ENCODE measurements at regions not wholly inside any gene's neighbourhood (a gene's known extent, or its start where the extent isn't known, plus 50 kb on each side); places are given as distances from the start of the nearest gene placed in this dataset.

DNA sequence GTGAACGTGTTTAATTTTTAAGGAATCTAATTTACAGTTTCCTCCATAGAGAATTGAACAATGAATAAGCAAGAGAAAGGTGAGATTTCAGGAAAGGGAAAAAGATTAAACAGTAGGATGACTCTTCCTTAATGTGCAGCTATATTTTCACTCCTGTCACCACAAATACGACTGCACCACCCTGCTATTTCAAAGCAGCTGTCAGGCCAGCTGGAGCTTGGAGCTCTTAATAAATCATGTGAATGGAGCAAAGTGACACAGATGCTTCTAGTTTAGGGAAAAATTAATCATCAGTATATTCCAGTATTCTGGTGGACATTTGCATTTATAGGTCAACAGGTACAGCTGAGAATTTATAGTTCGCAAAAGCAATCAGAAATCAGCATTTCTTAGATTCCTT is 56.5 kb upstream of the PKIB start:
- H3K79me2 ChIP-seq (ENCODE audit: control insufficient read depth, insufficient read depth, low read length) = no peaks in the 10 kb centered on the region
- no peaks in the 10 kb centered on the region for H3K36me3 ChIP-seq (ENCODE audit: control insufficient read depth in 2 of 2, extremely low read depth in 1 of 2, insufficient read depth in 2 of 2, low read length in 2 of 2)
- DNase-seq (ENCODE audit: low read depth, low spot score) (no peak), FAIRE-seq (no peak)
- no peaks in the 10 kb centered on the region for H3K27me3 ChIP-seq (ENCODE audit: control insufficient read depth, extremely low read depth, insufficient read depth, low read length)
- H3K4me3 ChIP-seq (ENCODE audit: control insufficient read depth in 2 of 3, extremely low read depth in 1 of 3, insufficient read depth in 2 of 3, low read depth in 1 of 3, low read length in 3 of 3) = no peak overlapping the region
- H2AFZ ChIP-seq (ENCODE audit: control insufficient read depth, low read length) = no peak overlapping the region
- H3K4me1 ChIP-seq (ENCODE audit: control insufficient read depth, extremely low read depth, insufficient read depth, low read length) = no peaks in the 10 kb centered on the region
- H3K27ac ChIP-seq (ENCODE audit: control insufficient read depth, insufficient read depth, low read length) = no peak overlapping the region
- no peaks in the 10 kb centered on the region for H4K20me1 ChIP-seq (ENCODE audit: control insufficient read depth, extremely low read depth, insufficient read depth, low read length)
- H3K9me1 ChIP-seq (ENCODE audit: control insufficient read depth, extremely low read depth, insufficient read depth, low read length) = no peaks in the 10 kb centered on the region
- no peaks in the 10 kb centered on the region for H3K9me3 ChIP-seq (ENCODE audit: control insufficient read depth, low read depth, low read length)
- H3K4me2 ChIP-seq (ENCODE audit: control insufficient read depth, extremely low read depth, insufficient read depth, low read depth, low read length) = no peak overlapping the region
- H3K9ac ChIP-seq (ENCODE audit: control insufficient read depth, extremely low read depth, insufficient read depth, low read length) = no peak overlapping the region
- TF ChIP-seq EZH2 (IDR thresholded peaks at IDR 0.05; ENCODE audit: low read length) = no peak
- TF ChIP-seq, protein P1, sequence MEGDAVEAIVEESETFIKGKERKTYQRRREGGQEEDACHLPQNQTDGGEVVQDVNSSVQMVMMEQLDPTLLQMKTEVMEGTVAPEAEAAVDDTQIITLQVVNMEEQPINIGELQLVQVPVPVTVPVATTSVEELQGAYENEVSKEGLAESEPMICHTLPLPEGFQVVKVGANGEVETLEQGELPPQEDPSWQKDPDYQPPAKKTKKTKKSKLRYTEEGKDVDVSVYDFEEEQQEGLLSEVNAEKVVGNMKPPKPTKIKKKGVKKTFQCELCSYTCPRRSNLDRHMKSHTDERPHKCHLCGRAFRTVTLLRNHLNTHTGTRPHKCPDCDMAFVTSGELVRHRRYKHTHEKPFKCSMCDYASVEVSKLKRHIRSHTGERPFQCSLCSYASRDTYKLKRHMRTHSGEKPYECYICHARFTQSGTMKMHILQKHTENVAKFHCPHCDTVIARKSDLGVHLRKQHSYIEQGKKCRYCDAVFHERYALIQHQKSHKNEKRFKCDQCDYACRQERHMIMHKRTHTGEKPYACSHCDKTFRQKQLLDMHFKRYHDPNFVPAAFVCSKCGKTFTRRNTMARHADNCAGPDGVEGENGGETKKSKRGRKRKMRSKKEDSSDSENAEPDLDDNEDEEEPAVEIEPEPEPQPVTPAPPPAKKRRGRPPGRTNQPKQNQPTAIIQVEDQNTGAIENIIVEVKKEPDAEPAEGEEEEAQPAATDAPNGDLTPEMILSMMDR (optimal IDR thresholded peaks at IDR 0.05 in 1 of 3, IDR thresholded peaks at IDR 0.05 in 1 of 3, conservative IDR thresholded peaks at IDR 0.05 in 1 of 3; ENCODE audit: extremely low read depth in 1 of 3, insufficient read depth in 2 of 3, low read length in 3 of 3) = no peak
- dilution Hi-C loops (cut with MboI; ENCODE audit: extremely low pct_ligation_motif_present, low sequenced_read_pairs) = no loop called here

- H3K4me2 ChIP-seq (ENCODE audit: control insufficient read depth, extremely low read depth, insufficient read depth, low read depth, low read length) = no peak overlapping the region
- no peak overlapping the region for H2AFZ ChIP-seq (ENCODE audit: control insufficient read depth, low read length)
- no peaks in the 10 kb centered on the region for H3K79me2 ChIP-seq (ENCODE audit: control insufficient read depth, insufficient read depth, low read length)
- dilution Hi-C loops (cut with MboI; ENCODE audit: extremely low pct_ligation_motif_present, low sequenced_read_pairs) = no loop called here
- no peaks in the 10 kb centered on the region for H3K9me3 ChIP-seq (ENCODE audit: control insufficient read depth, low read depth, low read length)
- H3K4me1 ChIP-seq (ENCODE audit: control insufficient read depth, extremely low read depth, insufficient read depth, low read length) = no peaks in the 10 kb centered on the region
- no peaks in the 10 kb centered on the region for H3K27me3 ChIP-seq (ENCODE audit: control insufficient read depth, extremely low read depth, insufficient read depth, low read length)
- H3K27ac ChIP-seq (ENCODE audit: control insufficient read depth, insufficient read depth, low read length) = no peak overlapping the region
- H3K36me3 ChIP-seq (ENCODE audit: control insufficient read depth in 2 of 2, extremely low read depth in 1 of 2, insufficient read depth in 2 of 2, low read length in 2 of 2) = no peaks in the 10 kb centered on the region
- no peak for DNase-seq (ENCODE audit: low read depth, low spot score)
- no peak overlapping the region for H3K4me3 ChIP-seq (ENCODE audit: control insufficient read depth in 2 of 3, extremely low read depth in 1 of 3, insufficient read depth in 2 of 3, low read depth in 1 of 3, low read length in 3 of 3)
- no peaks in the 10 kb centered on the region for H4K20me1 ChIP-seq (ENCODE audit: control insufficient read depth, extremely low read depth, insufficient read depth, low read length)
- H3K9ac ChIP-seq (ENCODE audit: control insufficient read depth, extremely low read depth, insufficient read depth, low read length) = no peak overlapping the region
- TF ChIP-seq, protein P1 (optimal IDR thresholded peaks at IDR 0.05 in 1 of 3, IDR thresholded peaks at IDR 0.05 in 1 of 3, conservative IDR thresholded peaks at IDR 0.05 in 1 of 3; ENCODE audit: extremely low read depth in 1 of 3, insufficient read depth in 2 of 3, low read length in 3 of 3) = no peak
- no peak for TF ChIP-seq EZH2 (IDR thresholded peaks at IDR 0.05; ENCODE audit: low read length)
- no peaks in the 10 kb centered on the region for H3K9me1 ChIP-seq (ENCODE audit: control insufficient read depth, extremely low read depth, insufficient read depth, low read length)
- FAIRE-seq = no peak
Observed at GRCh38 chr6:122555561-122555960, 54.6 kb upstream of the PKIB start.
